ENCODE measurements at regions not wholly inside any gene's neighbourhood (a gene's known extent, or its start where the extent isn't known, plus 50 kb on each side); places are given as distances from the start of the nearest gene placed in this dataset.
"Not testable (repeated sequence)": the region's sequence is repeated elsewhere in the genome, so short reads cannot be mapped to it uniquely, and the experiment has no call there.

- DNase-seq = no peak
Observed at GRCh38 chr11:100584201-100584985, 102.7 kb upstream of the ARHGAP42 start.

- DNase-seq = no peak
Observed at GRCh38 chr11:100585728-100586127, 101.4 kb upstream of the ARHGAP42 start.

GRCh38 chr11:100586361-100587101 lies 100.6 kb upstream of the ARHGAP42 start:
- no peak for DNase-seq

GRCh38 chr11:100592619-100593260 lies 94.3 kb upstream of the ARHGAP42 start:
- DNase-seq = no peak

- no peak for DNase-seq
Observed at GRCh38 chr11:100593291-100593690, 93.8 kb upstream of the ARHGAP42 start.

- no peak for DNase-seq
Observed at GRCh38 chr11:100594320-100594719, 92.8 kb upstream of the ARHGAP42 start.

GRCh38 chr11:100600941-100601340 lies 86.1 kb upstream of the ARHGAP42 start:
- DNase-seq = no peak

GRCh38 chr11:100602716-100603115 lies 84.4 kb upstream of the ARHGAP42 start:
- DNase-seq = no peak

GRCh38 chr11:100607761-100608160 lies 79.3 kb upstream of the ARHGAP42 start:
- not testable (repeated sequence) for DNase-seq

- no peak for DNase-seq
Observed at GRCh38 chr11:100612766-100613165, 74.3 kb upstream of the ARHGAP42 start.

- DNase-seq = no peak
Observed at GRCh38 chr11:100618914-100619313, 68.2 kb upstream of the ARHGAP42 start.

GRCh38 chr11:100619484-100619883 lies 67.6 kb upstream of the ARHGAP42 start:
- DNase-seq = no peak

GRCh38 chr11:100622404-100622803 lies 64.7 kb upstream of the ARHGAP42 start:
- no peak for DNase-seq

GRCh38 chr11:100624346-100624745 lies 62.7 kb upstream of the ARHGAP42 start:
- DNase-seq = no peak

GRCh38 chr11:100625041-100625440 lies 62.0 kb upstream of the ARHGAP42 start:
- DNase-seq = no peak

GRCh38 chr11:100629671-100630070 lies 57.4 kb upstream of the ARHGAP42 start:
- DNase-seq = no peak

GRCh38 chr11:100630898-100631297 lies 56.2 kb upstream of the ARHGAP42 start:
- no peak for DNase-seq

- no peak for DNase-seq
Observed at GRCh38 chr11:100631316-100631715, 55.8 kb upstream of the ARHGAP42 start.

GRCh38 chr11:100632941-100633452 lies 54.1 kb upstream of the ARHGAP42 start:
- no peak for DNase-seq

- no peak for DNase-seq
Observed at GRCh38 chr11:100635194-100635593, 51.9 kb upstream of the ARHGAP42 start.

- DNase-seq = no peak
Observed at GRCh38 chr11:100636536-100636935, 50.6 kb upstream of the ARHGAP42 start.

Data from NCI-H510A treated with DMSO at 0.1 percent for 48 hours (cell line).